Adrenal gland (tissue), 5 donors: ENCODE measurements at regions not wholly inside any gene's neighbourhood (a gene's known extent, or its start where the extent isn't known, plus 50 kb on each side); places are given as distances from the start of the nearest gene placed in this dataset.

Experiments
- POLR2A ChIP-seq, 2 donors: fragments of 450-650 bp; IDR thresholded peaks; one replicate each; pipeline ENCODE4 v1.6.1; 2017; ENCODE audit warnings: antibody characterized with exemption in 2 of 2, mild to moderate bottlenecking in 2 of 2, moderate library complexity in 1 of 2
- TF ChIP-seq, protein P1 (sequence below), 6 experiments: fragments of 450-650 bp in 4 of 6; fragments of 200-600 bp in 2 of 6; sonication (generic) in 1 of 6; IDR thresholded peaks; 1 replicate in 5 of 6; 2 replicates in 1 of 6; pipeline versions ENCODE4 v1.5.1 to v1.8.0; 2016 to 2021; ENCODE audit warnings: antibody characterized with exemption in 6 of 6, mild to moderate bottlenecking in 2 of 6, moderate library complexity in 1 of 6
- donor health status: DM: no; HTN: no; CAD: no.

DNA sequence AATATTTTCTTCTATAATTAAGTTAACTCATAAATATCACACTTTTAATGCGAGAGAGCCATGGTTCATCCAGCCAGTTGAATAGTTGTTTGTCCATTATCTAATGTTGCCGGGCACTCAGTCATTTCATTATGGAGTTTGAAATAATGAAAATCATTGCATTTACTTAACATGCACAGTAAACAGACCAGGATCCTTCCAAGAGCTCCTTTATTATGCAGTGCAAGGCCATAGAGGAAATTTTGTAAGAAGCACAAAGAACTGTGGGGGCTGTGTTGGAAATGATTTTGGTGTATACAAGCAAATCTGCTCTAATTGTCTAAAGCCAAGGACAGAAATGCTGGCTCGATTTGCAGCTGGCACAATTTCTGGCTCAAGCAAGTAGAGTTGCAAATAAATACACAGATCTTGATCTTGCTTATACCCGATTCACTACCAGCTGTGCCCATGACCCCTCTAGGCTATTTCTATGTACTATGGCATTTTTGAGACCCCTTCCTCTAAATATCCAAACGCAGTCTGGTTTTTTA lies 400.3 kb upstream of the HNRNPA3 start:
- TF ChIP-seq, protein P1, sequence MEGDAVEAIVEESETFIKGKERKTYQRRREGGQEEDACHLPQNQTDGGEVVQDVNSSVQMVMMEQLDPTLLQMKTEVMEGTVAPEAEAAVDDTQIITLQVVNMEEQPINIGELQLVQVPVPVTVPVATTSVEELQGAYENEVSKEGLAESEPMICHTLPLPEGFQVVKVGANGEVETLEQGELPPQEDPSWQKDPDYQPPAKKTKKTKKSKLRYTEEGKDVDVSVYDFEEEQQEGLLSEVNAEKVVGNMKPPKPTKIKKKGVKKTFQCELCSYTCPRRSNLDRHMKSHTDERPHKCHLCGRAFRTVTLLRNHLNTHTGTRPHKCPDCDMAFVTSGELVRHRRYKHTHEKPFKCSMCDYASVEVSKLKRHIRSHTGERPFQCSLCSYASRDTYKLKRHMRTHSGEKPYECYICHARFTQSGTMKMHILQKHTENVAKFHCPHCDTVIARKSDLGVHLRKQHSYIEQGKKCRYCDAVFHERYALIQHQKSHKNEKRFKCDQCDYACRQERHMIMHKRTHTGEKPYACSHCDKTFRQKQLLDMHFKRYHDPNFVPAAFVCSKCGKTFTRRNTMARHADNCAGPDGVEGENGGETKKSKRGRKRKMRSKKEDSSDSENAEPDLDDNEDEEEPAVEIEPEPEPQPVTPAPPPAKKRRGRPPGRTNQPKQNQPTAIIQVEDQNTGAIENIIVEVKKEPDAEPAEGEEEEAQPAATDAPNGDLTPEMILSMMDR (IDR thresholded peaks at IDR 0.05): no peak
- no peak for TF ChIP-seq POLR2A (IDR thresholded peaks at IDR 0.05)
